DMS114 treated with DMSO at 0.1 percent for 48 hours (cell line): ENCODE measurements at regions not wholly inside any gene's neighbourhood (a gene's known extent, or its start where the extent isn't known, plus 50 kb on each side); places are given as distances from the start of the nearest gene placed in this dataset.
"Not testable (repeated sequence)": the region's sequence is repeated elsewhere in the genome, so short reads cannot be mapped to it uniquely, and the experiment has no call there.

ENCODE experiments used
- DNase-seq: peaks from one replicate; lab custom pipeline; 2025; ENCODE audit not compliant: unreplicated experiment; lab: John Stamatoyannopoulos, UW

DNA sequence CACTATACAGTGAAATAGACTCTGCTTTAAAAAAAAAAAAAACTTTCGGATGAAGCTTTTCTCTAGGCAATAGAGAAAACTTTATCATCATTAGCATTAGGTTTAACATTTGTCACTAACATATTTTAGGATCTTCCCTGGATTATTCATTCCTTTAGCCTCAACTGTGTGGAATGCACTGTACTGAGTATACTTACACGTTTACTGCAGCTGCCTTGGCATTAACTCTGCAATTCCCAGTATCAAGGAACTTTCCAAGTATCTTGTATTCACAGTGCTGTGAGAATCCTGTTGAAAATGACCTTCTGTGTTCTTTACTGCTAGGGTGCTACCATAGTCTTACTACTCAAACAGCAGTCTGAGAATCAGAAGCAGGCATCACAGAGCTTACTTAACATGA, 328.2 kb upstream of the COL3A1 start:
- no peak for DNase-seq

DNA sequence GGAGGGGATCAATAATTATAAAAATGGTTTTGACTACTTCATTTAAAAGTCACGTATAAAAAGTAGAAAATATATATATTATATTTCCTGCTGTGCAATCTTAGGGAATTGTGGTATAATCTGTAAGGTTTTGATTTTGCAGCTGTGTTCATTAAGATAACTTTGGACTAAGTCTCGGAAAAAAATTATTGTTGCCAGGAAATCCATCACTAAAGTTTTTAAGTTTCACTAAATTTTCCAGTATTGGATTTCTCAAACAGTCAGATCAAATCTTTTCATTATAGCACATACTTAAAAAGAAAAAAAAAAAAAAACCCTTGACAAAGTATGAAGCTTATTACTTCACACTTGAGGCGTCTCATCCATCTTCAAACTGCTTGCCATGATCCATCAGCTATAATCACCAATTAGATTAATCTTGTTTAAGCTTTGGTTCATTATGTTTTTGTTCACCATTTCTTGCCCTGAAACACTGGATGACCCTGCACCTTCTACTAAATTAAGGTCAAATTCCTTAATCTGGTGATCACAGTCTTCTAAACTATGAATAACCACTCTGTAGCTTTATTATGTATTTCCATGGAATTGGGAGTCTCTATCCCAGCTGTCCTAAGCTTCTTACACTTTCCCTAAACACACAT, 326.6 kb upstream of the COL3A1 start:
- DNase-seq: no peak

DNA sequence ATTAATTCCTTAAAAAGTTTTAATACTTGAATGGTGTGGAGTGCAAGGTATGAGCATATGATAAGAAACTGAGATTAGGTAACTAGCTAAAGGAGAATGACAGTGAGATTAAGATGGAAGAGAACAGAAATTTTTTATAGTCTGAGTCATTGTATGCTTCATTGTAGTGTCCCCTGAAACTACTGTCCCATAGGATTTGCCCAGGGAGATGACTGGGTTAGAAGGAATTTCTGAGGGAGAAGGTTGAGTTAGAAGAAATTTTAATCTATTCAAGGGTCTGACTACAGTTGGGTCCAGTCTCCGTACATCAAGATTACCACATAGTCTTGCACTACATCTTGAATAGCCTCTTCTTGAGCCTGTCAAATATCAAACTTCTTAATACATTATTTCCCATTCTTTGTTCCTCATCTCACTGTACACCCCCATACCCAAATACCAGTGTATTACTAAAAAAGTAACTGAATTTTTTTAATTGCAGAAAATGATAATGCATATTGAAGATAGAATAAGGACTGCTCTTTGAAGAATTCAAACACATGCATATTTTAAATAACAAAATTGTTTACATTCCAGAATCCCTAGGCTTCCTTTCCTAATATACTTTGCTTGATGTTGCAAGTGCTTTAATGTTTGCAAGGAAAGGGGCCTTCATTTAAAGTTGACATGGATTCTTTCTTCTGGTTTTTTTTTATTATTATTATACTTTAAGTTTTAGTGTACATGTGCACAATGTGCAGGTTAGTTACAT, 314.3 kb upstream of the COL3A1 start:
- DNase-seq: no peak

DNA sequence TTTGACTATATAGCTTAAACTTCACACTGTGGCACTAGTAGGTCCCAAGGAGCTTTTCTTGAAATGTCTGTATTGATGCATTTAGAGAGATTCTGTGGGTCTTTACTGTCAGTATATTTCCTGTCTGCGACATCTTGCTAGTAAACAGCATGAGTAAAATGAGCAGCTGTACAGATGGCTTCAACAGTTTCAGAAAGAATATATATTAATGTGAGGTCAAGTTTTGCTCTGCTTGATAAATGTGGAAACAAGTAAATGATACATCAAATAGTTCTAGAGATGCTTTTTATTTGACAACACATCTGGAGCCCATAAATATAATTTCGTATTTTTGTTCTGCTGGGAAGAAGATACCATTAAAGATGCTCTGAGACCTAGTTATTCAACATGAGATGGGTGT, 310.9 kb upstream of the COL3A1 start:
- DNase-seq: no peak

DNA sequence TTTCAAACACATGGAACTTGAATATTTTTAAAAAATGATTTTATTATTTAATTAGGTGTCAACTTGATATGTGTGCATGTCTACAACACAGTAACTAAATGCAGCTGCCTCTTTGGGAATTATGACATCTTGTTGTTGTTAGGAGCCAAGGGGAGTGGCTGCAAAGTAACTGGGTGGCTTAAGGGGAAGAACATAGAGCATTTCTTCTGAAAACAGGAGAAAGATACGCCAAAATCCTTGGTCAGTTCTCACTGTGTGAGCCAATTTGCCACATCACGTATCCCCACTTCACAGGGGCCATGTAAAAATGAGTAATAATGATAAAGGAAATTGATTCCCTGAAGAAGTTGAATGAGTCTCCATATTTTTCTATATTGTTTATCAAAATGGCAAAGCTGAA, 309.8 kb upstream of the COL3A1 start:
- no peak for DNase-seq

DNA sequence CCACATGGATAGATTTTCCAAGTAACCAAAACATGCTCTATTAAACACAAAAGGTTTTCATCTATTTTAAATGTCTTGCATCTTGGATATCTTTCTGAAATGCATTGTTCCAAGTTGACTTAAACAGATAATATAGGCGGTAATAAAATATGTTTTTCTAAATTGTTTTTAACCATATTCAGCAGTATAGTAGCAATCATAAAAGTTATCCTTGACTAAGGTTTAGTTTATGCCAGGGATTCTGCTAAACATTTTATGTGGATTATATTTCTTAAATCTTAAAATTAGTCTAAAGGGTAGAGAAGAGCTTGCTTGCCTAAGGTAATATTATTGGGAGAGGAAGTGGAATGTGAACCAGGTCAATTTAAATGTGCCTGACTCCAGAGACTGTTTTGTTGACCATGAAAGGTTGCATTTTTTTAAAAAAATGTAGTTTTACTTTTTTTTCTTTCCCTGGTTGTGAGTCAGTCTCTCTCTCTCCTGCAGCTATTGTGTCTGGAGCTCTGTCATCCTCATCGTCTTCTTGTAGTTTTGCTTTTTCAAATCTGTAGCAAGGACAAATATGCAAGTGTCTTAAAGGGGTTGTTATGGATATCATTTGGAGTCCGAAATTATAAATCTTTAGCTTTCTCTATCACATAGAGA, 309.1 kb upstream of the COL3A1 start:
- no peak for DNase-seq

DNA sequence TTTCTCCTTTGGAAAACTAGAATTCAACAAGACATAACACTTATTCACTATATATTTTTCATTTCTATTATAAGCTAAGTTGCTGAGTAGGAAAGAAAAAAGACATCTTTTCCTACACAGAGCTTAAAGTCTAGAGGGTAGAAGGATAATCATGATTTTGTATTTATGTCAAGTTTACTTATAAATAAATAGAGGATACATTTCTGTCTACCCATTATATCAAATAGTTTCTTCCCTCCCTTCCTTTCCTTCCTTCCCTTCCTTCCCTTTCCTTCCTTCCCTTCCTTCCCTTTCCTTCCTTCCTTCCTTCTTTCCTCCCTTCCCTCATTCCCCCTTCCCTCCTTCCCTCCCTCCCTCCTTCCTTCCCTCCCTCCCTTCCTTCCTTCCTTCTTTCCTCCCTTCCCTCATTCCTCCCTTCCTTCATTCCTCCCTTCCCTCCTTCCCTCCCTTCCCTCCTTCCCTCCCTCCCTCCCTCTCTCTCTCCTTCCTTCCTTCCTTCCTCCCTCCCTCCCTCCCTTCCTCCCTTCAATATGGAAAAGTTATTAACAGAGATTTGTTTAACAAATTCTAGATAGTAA, 308.4 kb upstream of the COL3A1 start:
- no peak for DNase-seq

DNA sequence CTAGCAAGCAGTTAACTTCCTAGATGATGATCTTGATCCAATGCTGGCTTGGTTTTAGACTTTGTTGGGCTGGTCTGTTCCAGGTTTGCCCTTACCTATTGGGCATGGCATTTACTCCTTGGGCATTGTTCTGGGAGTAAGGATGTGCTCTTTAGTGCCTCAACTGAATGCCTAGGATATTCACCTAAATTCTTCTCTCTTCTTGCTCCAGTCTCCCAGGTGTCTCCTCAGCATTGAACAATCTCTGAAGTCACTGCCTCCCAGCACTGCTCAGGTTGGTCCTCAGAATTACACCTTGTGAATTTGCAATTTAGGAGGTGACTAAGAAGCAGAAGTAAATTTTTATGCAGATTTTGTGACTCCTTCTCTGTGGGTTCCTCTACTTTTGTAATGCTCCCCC, 307.7 kb upstream of the COL3A1 start:
- no peak for DNase-seq

DNA sequence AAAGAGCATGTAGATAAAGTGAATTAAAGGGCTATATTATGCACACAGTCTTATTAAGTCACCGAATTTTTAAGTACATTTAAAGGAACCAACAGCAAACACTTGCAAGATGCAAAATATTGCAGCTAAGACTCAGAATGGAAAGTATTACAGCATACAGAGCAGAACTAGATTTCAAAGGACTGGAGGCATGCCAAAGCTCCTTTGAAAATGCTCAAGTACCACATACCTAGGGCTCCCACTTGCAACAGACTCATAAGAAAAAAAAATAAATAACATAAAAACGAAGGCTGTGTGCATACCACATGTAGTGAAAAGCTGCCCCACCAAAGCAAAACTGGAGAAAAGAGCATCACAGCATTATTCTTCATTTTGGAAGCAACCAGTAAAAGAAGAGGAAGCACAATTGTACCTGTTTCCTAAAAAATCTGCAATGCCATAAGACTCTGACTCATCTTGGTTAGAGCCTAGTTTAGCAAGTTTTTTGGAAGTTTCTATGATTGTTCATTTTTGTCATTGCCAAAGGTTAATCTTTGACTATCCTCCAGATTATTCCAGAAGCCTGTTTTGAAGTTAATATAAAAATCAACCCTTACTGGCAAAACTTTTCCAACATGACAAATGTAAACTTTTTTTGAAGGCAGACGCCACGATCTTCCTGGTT, 306.0 kb upstream of the COL3A1 start:
- no peak for DNase-seq

DNA sequence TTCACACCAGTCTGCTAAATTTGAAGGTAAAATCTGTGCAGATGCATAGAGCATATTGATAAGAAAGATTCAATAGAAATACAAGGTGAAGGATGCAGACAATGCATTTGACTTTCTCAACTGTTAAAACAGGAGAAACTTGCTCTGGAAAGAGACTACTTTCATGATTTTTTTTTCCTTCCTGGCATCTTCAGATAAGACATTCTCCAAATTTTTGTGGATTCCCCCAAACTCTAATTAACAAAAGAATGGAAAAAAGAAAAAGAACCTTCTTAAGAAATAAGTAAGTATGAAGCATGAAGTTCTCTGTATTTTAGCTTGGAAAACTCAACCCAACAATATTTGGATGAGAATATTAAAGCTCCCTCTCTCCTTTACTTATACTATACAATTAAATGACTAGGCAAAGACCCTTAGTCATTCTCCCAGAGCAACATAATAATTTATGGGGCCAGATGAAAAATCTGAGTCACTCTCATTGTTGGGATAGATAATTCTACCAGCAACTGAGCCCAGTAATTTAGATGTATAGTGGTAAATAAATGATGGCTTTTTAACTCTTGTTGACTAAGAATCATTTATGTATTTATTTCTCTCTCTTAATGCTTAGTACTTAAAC, 298.7 kb upstream of the COL3A1 start:
- no peak for DNase-seq

DNA sequence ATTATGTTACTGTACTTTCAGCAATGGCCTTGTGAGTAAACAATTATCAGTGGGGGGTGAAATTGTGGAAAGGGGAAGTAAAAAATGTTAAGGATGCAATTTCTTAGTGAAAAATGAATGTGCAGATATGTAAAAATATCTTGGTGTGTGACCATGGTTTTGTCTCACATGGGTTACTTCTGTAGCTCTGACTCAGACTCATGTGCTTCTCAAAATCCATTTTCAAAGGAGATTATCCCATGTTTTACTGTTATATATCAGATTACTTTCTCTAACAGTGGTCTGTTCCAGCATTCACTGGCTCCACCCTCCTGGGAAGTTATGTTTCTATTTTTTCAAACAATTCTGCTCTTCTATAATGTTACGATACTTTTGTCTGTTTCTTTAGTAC, 298.2 kb upstream of the COL3A1 start:
- DNase-seq: no peak

DNA sequence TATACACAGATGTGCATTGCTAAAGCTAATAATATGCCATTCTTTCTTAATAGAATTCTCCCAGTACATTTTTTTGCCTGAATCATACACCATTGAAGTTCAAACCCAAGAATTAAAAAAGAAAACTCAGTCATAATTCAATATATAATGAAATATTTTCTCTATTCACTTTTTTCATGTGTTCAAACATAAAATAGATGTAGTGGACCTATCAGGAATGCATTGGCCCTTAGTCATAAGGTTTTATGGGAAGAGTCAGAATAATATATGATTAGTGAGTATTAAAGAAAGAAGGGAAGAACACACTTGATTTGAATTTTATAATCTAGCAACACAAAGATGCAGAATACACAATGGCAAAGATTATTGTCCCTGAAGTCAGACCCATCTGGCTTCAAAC, 297.0 kb upstream of the COL3A1 start:
- no peak for DNase-seq

DNA sequence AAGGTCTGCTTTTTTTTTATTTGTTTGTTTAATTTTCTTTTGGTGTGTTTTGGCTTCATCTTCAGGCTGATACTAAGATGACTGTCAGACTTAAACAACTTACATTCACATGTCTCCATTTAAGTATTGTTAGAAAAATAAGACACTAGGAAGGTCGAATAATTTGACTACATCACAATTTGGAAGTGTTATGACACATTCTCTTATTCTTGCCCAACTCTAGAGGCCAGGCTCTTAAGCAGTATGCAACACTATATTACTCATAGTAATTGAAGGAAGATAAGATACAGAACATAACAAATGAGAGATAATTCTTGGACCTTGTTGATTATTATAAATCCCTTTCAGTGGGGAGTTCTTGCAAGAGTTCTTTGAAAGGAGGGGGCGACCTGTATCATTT, 295.3 kb upstream of the COL3A1 start:
- DNase-seq: no peak

DNA sequence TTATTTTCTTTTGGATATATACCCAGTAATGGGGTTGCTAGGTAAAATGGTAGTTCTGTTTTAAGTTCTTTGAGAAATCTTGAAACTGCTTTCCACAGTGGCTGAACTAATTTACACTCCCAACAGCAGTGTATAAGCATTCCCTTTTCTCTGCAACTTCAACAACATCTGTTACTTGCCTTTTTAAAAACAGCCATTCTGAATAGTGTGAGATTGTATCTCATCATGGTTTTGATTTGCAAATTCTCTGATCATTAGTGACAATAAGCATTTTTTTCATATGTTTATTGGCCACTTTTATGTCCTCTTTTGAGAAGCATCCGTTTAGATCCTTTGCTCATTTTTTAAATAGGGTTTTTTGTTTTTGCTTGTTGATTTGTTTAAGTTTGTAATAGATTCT, 291.3 kb upstream of the COL3A1 start:
- no peak for DNase-seq

DNA sequence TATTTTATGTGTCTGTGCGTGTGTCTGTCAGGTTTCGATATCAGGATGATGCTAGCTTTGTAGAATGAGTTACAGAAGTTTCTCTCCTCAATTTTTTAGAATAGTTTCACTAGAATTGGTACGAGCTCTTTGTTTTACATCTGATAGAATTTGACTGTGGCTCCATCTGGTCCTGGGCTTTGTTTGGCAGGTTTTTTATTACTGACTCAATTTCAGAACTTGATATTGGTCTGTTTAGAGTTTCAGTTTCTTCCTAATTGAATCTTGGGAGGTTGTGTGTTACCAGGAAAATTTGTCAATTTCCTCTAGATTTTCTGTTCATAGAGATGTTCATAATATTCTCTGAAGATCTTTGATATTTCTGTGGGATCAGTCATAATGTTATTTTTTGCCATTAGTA, 289.4 kb upstream of the COL3A1 start:
- no peak for DNase-seq

DNA sequence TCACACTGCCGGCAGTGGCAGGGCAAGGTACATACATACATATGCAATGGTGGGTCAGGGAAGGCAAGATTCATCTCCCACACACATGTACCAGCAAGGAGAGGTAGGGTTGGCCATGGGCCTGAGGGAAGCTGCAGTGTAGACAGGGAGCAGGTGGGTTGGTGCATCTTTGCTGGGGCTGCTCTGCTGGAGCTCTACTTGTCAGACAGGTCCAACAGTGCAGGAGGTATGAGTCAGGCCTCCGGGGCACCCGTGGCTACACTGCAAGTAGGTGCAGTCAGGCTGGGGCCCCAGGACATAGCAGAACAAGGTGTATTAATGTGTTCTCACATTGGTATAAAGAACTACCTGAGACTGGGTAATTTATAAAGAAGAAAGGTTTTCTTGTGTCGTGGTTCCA, 281.1 kb upstream of the COL3A1 start:
- DNase-seq: no peak

DNA sequence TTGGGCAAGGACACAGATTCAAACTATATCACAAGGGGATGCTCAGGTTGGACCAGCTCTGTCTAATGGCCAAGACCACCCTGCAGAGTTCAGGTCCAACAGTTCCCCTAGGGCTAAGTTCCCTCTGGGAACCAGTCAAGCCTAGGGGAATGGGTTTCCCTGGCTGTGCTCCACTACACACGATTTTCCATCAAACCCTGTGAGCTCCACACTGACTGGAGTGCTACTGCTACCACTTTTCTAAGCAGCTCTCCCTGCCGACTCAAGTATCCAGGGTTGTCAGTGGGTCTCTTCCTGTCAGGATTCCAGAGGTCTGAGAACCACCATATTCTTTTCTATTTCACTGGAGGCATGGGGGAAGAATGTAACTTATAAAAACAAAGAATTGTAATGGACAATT, 280.4 kb upstream of the COL3A1 start:
- no peak for DNase-seq

DNA sequence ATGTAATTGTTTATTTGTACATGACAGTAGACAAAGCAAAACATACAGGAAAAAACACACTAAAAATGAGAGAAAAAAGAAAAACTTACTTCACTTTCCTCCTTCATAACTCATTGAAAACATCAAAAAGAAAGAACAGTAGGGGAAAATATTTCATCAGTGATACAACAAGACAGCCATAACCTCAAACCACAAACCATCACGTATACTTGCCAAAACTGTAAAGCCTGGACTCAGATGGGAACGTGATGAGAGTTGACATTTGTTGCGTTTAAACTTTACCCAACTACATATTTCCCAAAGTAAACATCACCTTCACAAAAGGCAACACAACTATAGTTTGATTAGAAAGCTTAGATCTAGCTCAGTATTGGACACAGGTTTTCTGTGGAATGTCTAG, 278.2 kb upstream of the COL3A1 start:
- no peak for DNase-seq

DNA sequence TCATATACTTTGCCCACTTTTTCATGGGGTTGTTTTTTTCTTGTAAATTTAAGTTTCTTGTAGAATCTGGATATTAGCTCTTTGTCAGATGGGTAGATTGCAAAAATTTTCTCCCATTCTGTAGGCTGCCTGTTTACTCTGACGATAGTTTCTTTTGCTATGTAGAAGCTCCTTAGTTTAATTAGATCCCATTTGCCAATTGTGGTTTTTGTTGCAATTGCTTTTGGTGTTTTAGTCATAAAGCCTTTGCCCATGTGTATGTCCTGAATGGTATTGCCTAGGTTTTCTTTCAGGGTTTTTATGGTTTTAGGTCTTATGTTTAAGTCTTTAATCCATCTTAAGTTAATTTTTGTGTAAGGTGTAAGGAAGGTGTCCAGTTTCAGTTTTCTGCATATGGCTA, 276.0 kb upstream of the COL3A1 start:
- DNase-seq: not testable (repeated sequence)

DNA sequence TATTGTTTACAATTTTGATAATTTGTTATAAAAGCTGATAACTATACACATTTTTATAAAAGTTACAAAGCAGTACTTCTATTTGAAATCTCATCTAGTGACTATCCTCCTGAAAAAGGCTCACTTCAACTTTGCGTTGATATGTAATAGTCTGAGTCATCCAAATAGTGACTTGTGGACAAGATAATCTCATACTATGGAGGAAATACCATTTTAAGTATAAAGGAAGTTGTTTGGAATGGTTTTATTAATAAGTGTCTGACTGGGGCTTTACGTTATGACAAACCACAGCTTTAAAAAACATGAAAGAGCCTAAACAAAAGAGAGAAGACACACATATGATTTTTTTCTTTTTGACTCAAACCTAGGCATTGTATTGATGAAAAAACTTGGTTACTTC, 272.3 kb upstream of the COL3A1 start:
- DNase-seq: no peak

DNA sequence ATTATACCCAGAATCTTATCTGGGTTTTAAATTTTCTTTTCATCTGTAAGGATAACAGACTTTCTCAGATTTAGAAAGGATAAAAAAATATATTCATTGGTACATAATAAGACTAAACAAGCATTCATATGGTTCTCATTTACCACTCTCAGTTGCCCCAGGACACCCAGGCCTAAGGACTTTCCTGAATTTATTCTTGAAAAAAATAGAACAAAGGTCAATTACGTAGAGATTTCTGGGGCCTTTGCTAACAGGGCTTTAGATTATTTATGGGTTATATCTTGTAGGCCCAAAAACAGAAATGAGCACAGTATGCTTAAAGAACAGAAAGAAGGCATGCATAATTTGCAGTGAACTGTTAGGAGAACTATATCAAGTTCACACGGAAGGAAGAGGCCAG, 269.0 kb upstream of the COL3A1 start:
- DNase-seq: no peak
